ENCODE measurements at regions not wholly inside any gene's neighbourhood (a gene's known extent, or its start where the extent isn't known, plus 50 kb on each side); places are given as distances from the start of the nearest gene placed in this dataset.

- TF ChIP-seq CTCF (IDR thresholded peaks at IDR 0.05 in 2 of 3, conservative IDR thresholded peaks at IDR 0.05 in 1 of 3; ENCODE audit: control insufficient read depth in 2 of 3, extremely low read depth in 1 of 3, insufficient read depth in 1 of 3, low read depth in 3 of 3, low read length in 3 of 3): peak; percentile 94 to 96 (median 94); a peak in 5 of 6 replicates
- peak; percentile 98 for TF ChIP-seq RAD21 (IDR thresholded peaks at IDR 0.05; ENCODE audit: insufficient read depth, low read depth, low read length)
- 0 out of 2 replicates have a peak, but pooled peaks have one; percentile 47 for TF ChIP-seq FOXM1 (IDR thresholded peaks at IDR 0.05; ENCODE audit: low read depth, low read length)
- 0 out of 2 replicates have a peak, but pooled peaks have one; percentile 21 for TF ChIP-seq MAX (IDR thresholded peaks at IDR 0.05; ENCODE audit: low read depth, low read length)
- TF ChIP-seq CBX5 (IDR thresholded peaks at IDR 0.05; ENCODE audit: low read depth): 0 out of 2 replicates have a peak, but pooled peaks have one; percentile 67
- TF ChIP-seq CHD2 (IDR thresholded peaks at IDR 0.05; ENCODE audit: borderline replicate concordance, low read depth, low read length): 0 out of 2 replicates have a peak, but pooled peaks have one; percentile 40
- 0 out of 2 replicates have a peak, but pooled peaks have one; percentile 22 for TF ChIP-seq NBN (IDR thresholded peaks at IDR 0.05)
- peak; percentile 69 for TF ChIP-seq PKNOX1 (IDR thresholded peaks at IDR 0.05)
These were observed 105.4 kb upstream of the FER start (continued) for GRCh38 chr5:108642170-108642906.

Data from GM12878 (cell line).